IMR-90 (cell line): ENCODE measurements at regions not wholly inside any gene's neighbourhood (a gene's known extent, or its start where the extent isn't known, plus 50 kb on each side); places are given as distances from the start of the nearest gene placed in this dataset.

ENCODE experiments used
- ATAC-seq: fragments of 200-7000 bp; cut with Tn5 transposase; 2 replicates; pipeline ENCODE4 v1.9.1; 2020; ENCODE audit warnings: low read depth, mild to moderate bottlenecking, moderate library complexity
- BruUV-seq: library from RNA; stranded (reverse); fragments of 400-500 nt; replicated peaks from 2 replicates; lab custom pipeline; 2021; lab: Mats Ljungman, UMichigan
- CTCF ChIA-PET: fragments of 300-600 bp; formaldehyde crosslinking; extraction: SDS; loops from one replicate; lab custom pipeline; 2021; ENCODE audit warnings: antibody characterized with exemption; lab: Yijun Ruan, JAX
- POLR2A ChIA-PET: fragments of 300-600 bp; sonication (Branson Sonifier 250); formaldehyde crosslinking; loops from one replicate; lab custom pipeline; 2022; ENCODE audit warnings: antibody characterized with exemption; ENCODE audit not compliant: unreplicated experiment; lab: Charles Lee
- DNase-seq: peaks from one replicate; pipeline ENCODE4 v3.0.0; 2013
- H2AFZ ChIP-seq: replicated peaks from 2 replicates; pipeline ENCODE3; 2013; ENCODE audit warnings: low read length, mild to moderate bottlenecking; ENCODE audit not compliant: poor library complexity
- H2AK5ac ChIP-seq: 2 replicates; pipeline ENCODE4 v1.6.1; 2013; ENCODE audit warnings: low read depth, low read length, inconsistent platforms
- H2AK9ac ChIP-seq: replicated peaks from 2 replicates; pipeline ENCODE3; 2013; ENCODE audit warnings: mild to moderate bottlenecking, low read depth, low read length, moderate library complexity; ENCODE audit not compliant: poor library complexity
- H2BK120ac ChIP-seq: 2 replicates; pipeline ENCODE4 v1.6.1; 2013; ENCODE audit warnings: low read depth, low read length, inconsistent platforms
- H2BK15ac ChIP-seq: 3 replicates; pipeline ENCODE4 v1.6.1; 2013; ENCODE audit warnings: low read depth, low read length, inconsistent platforms
- H2BK20ac ChIP-seq: 2 replicates; pipeline ENCODE4 v1.6.1; 2013; ENCODE audit warnings: low read depth, mild to moderate bottlenecking, inconsistent platforms, low read length, moderate library complexity
- H2BK5ac ChIP-seq: 2 replicates; pipeline ENCODE4 v1.6.1; 2013; ENCODE audit warnings: mild to moderate bottlenecking, low read depth, low read length, inconsistent platforms; ENCODE audit not compliant: poor library complexity, severe bottlenecking
- H3K14ac ChIP-seq: replicated peaks from 2 replicates; pipeline ENCODE4 v1.6.1; 2013; ENCODE audit warnings: low read depth, low read length, inconsistent platforms
- H3K18ac ChIP-seq: 2 replicates; pipeline ENCODE4 v1.6.1; 2013; ENCODE audit warnings: low read depth, low read length, control low read depth
- H3K23ac ChIP-seq: 2 replicates; pipeline ENCODE4 v1.6.1; 2013; ENCODE audit warnings: low read depth, low read length, inconsistent platforms
- H3K27ac ChIP-seq: 2 replicates; pipeline ENCODE4 v1.5.1; 2013; ENCODE audit warnings: mild to moderate bottlenecking, control low read depth, low read length; ENCODE audit not compliant: insufficient read depth
- H3K27me3 ChIP-seq: 2 replicates; pipeline ENCODE4 v1.6.1; 2013; ENCODE audit warnings: low read length; ENCODE audit not compliant: control insufficient read depth, insufficient read depth
- H3K36me3 ChIP-seq: 2 replicates; pipeline ENCODE4 v1.6.1; 2013; ENCODE audit warnings: low read length, mixed read lengths; ENCODE audit not compliant: control insufficient read depth, insufficient read depth
- H3K4ac ChIP-seq: 2 replicates; pipeline ENCODE4 v1.6.1; 2013; ENCODE audit warnings: low read depth, low read length, inconsistent platforms
- H3K4me1 ChIP-seq: 2 replicates; pipeline ENCODE4 v1.6.1; 2013; ENCODE audit warnings: low read length, mixed read lengths; ENCODE audit not compliant: control insufficient read depth, insufficient read depth
- H3K4me2 ChIP-seq: 2 replicates; pipeline ENCODE4 v1.6.1; 2013; ENCODE audit warnings: low read depth, mild to moderate bottlenecking, control low read depth, low read length, moderate library complexity
- H3K4me3 ChIP-seq: 2 replicates; pipeline ENCODE4 v1.5.1; 2013; ENCODE audit warnings: low read depth, mild to moderate bottlenecking, control low read depth, low read length, moderate library complexity; ENCODE audit not compliant: insufficient read depth
- H3K56ac ChIP-seq: 2 replicates; pipeline ENCODE4 v1.6.1; 2013; ENCODE audit warnings: low read length, inconsistent platforms; ENCODE audit not compliant: insufficient read depth; ENCODE audit errors: extremely low read depth
- H3K79me1 ChIP-seq, 2 experiments: 2 replicates each; pipeline ENCODE4 v1.6.1; 2013; ENCODE audit warnings: low read length in 2 of 2, inconsistent platforms in 1 of 2, low read depth in 1 of 2
- H3K9ac ChIP-seq: 2 replicates; pipeline ENCODE4 v1.6.1; 2013; ENCODE audit warnings: low read depth, low read length, control low read depth
- H3K9me1 ChIP-seq: 2 replicates; pipeline ENCODE4 v1.6.1; 2013; ENCODE audit warnings: low read length, inconsistent platforms; ENCODE audit not compliant: insufficient read depth
- H3K9me3 ChIP-seq: 2 replicates; pipeline ENCODE4 v1.6.1; 2013; ENCODE audit warnings: low read length; ENCODE audit not compliant: control insufficient read depth, insufficient read depth
- H4K20me1 ChIP-seq: 2 replicates; pipeline ENCODE4 v1.6.1; 2013; ENCODE audit warnings: low read length, inconsistent platforms; ENCODE audit not compliant: insufficient read depth
- H4K5ac ChIP-seq: 2 replicates; pipeline ENCODE4 v1.6.1; 2013; ENCODE audit warnings: mild to moderate bottlenecking, low read depth, low read length, control low read depth
- H4K8ac ChIP-seq, 2 experiments: 2 replicates each; pipeline ENCODE4 v1.6.1; 2013; ENCODE audit warnings: low read depth in 2 of 2, low read length in 2 of 2, control low read depth in 1 of 2, inconsistent platforms in 1 of 2
- H4K91ac ChIP-seq: 2 replicates; pipeline ENCODE4 v1.6.1; 2013; ENCODE audit warnings: low read depth, low read length, inconsistent platforms; ENCODE audit not compliant: insufficient read depth
- CEBPB ChIP-seq: IDR thresholded peaks from 2 replicates; pipeline ENCODE4 v1.6.1; 2012; ENCODE audit warnings: low read depth, low read length, improper control_type of control experiment
- CHD1 ChIP-seq: IDR thresholded peaks from 2 replicates; pipeline ENCODE4 v1.6.1; 2012; ENCODE audit warnings: low read depth, low read length, improper control_type of control experiment
- CTCF ChIP-seq: conservative IDR thresholded peaks from 2 replicates; pipeline ENCODE4 v1.5.1; 2012; ENCODE audit warnings: mild to moderate bottlenecking, low read depth, low read length, improper control_type of control experiment
- FOS ChIP-seq: fragments of 150-350 bp; IDR thresholded peaks from 2 replicates; pipeline ENCODE4 v1.6.1; 2016; ENCODE audit warnings: low read depth, low read length
- MAFK ChIP-seq: IDR thresholded peaks from 2 replicates; pipeline ENCODE4 v1.6.1; 2012; ENCODE audit warnings: low read depth, low read length, improper control_type of control experiment
- MAZ ChIP-seq: IDR thresholded peaks from 2 replicates; pipeline ENCODE4 v1.6.1; 2012; ENCODE audit warnings: low read depth, mild to moderate bottlenecking, low read length, improper control_type of control experiment, moderate library complexity, borderline replicate concordance
- MXI1 ChIP-seq: IDR thresholded peaks from 2 replicates; pipeline ENCODE4 v1.6.1; 2012; ENCODE audit warnings: low read depth, mild to moderate bottlenecking, low read length, moderate library complexity, borderline replicate concordance
- NFE2L2 ChIP-seq: fragments of 150-350 bp; IDR thresholded peaks from 2 replicates; pipeline ENCODE4 v1.6.1; 2016; ENCODE audit warnings: low read depth, mild to moderate bottlenecking, low read length
- RCOR1 ChIP-seq: IDR thresholded peaks from 2 replicates; pipeline ENCODE4 v1.6.1; 2012; ENCODE audit warnings: mild to moderate bottlenecking, low read length, improper control_type of control experiment; ENCODE audit not compliant: insufficient replicate concordance
- SMC3 ChIP-seq: fragments of 150-350 bp; IDR thresholded peaks from 2 replicates; pipeline ENCODE4 v1.6.1; 2016; ENCODE audit warnings: low read depth, mild to moderate bottlenecking, antibody characterized with exemption, low read length, moderate library complexity
- WGBS, 2 experiments: methylation state at CpG; one replicate each; pipeline versions ENCODE4 v1.1.5 to v1.1.7; 2013; ENCODE audit warnings: missing lambda C conversion rate in 2 of 2; ENCODE audit not compliant: insufficient read length in 1 of 2; ENCODE audit errors: extremely low coverage in 2 of 2; 5-methylcytosine and 5-hydroxymethylcytosine counted together
- dilution Hi-C: fragments of 300-500 bp; cut with HindIII; formaldehyde crosslinking; loops from one replicate; pipeline ENCODE4 v1.14.3; 2018; ENCODE audit warnings: low sequenced_read_pairs; ENCODE audit not compliant: unreplicated experiment
- in situ Hi-C: fragments of 300-500 bp; cut with MboI; formaldehyde crosslinking; loops from 3 replicates; pipeline ENCODE4 v1.14.3; 2019; ENCODE audit warnings: low sequenced_read_pairs, inconsistent platforms, mixed read lengths
- intact Hi-C: fragments of 100-400 bp; cut with micrococcal nuclease; formaldehyde crosslinking; loops from 2 replicates; pipeline ENCODE4 v1.10.0; 2022

GRCh38 chr10:118904286-118904685 lies 125.2 kb upstream of the NANOS1 start:
- intact Hi-C loops (no loop called here), in situ Hi-C loops (no loop called here), dilution Hi-C loops (no loop called here)
- H2BK5ac ChIP-seq, result no peak overlapping the region
- H3K9ac ChIP-seq, result no peak overlapping the region
- H3K56ac ChIP-seq, result no peak overlapping the region
- no TSS peak for BruUV-seq
- WGBS, 2 experiments, result no CpG with 5 or more reads among the region's 8 CpGs
- H3K4me3 ChIP-seq, result no peak overlapping the region
- H4K91ac ChIP-seq, result no peak overlapping the region
- no peaks in the 10 kb centered on the region for H3K9me1 ChIP-seq
- DNase-seq, result no peak
- H3K14ac ChIP-seq, result no peak overlapping the region
- H3K79me1 ChIP-seq, result no peaks in the 10 kb centered on the region
- no peaks in the 10 kb centered on the region for H3K9me3 ChIP-seq
- H3K18ac ChIP-seq, result no peak overlapping the region
- no peak overlapping the region for H3K4me2 ChIP-seq
- no peak overlapping the region for H2AFZ ChIP-seq
- TF ChIP-seq MAFK (no peak), RCOR1 (no peak), MXI1 (no peak), FOS (no peak), SMC3 (no peak), MAZ (no peak), CEBPB (no peak), CHD1 (no peak), CTCF (no peak), NFE2L2 (no peak)
- H4K8ac ChIP-seq, result no peak overlapping the region
- H4K20me1 ChIP-seq, result no peaks in the 10 kb centered on the region; the same call in 1 of the 2 replicates
- no peak overlapping the region for H2BK15ac ChIP-seq
- H3K4me1 ChIP-seq, result no peaks in the 10 kb centered on the region
- H2AK5ac ChIP-seq, result no peak overlapping the region
- H3K23ac ChIP-seq, result no peak overlapping the region
- CTCF ChIA-PET, result interaction anchor here (0.6 kb wide), 1 partner anchor 11 kb away, joined by 3 read pairs; no protein-coding TSS in a partner anchor
- peaks cover 6% of the 10 kb centered on the region for H3K27me3 ChIP-seq
- no peak for ATAC-seq
- H3K4ac ChIP-seq, result no peak overlapping the region
- no peak overlapping the region for H2BK120ac ChIP-seq
- H2AK9ac ChIP-seq, result no peak overlapping the region
- no peaks in the 10 kb centered on the region for H3K36me3 ChIP-seq
- POLR2A ChIA-PET, result no interaction called here
- H3K27ac ChIP-seq, result no peak overlapping the region
- no peak overlapping the region for H4K5ac ChIP-seq
- no peak overlapping the region for H2BK20ac ChIP-seq
